Glutamatergic neuron (in vitro differentiated cells): ENCODE measurements at regions not wholly inside any gene's neighbourhood (a gene's known extent, or its start where the extent isn't known, plus 50 kb on each side); places are given as distances from the start of the nearest gene placed in this dataset.

Experiments used
- DNase-seq: peaks from one replicate; pipeline ENCODE4 v3.0.0; 2022
- H3K27ac Mint-ChIP-seq: one replicate; pipeline ENCODE4 v1.8.0; 2020; ENCODE audit warnings: mild to moderate bottlenecking, mixed read lengths, inconsistent platforms; ENCODE audit not compliant: unreplicated experiment
- H3K27me3 Mint-ChIP-seq: one replicate; pipeline ENCODE4 v1.8.0; 2020; ENCODE audit warnings: mild to moderate bottlenecking, moderate library complexity, mixed read lengths, inconsistent platforms; ENCODE audit not compliant: unreplicated experiment
- H3K36me3 Mint-ChIP-seq: one replicate; pipeline ENCODE4 v1.8.0; 2020; ENCODE audit warnings: mild to moderate bottlenecking, mixed read lengths, inconsistent platforms; ENCODE audit not compliant: unreplicated experiment
- H3K4me1 Mint-ChIP-seq: one replicate; pipeline ENCODE4 v1.8.0; 2020; ENCODE audit warnings: mild to moderate bottlenecking, low read depth, mixed read lengths, inconsistent platforms; ENCODE audit not compliant: unreplicated experiment
- H3K4me3 Mint-ChIP-seq: one replicate; pipeline ENCODE4 v1.8.0; 2020; ENCODE audit warnings: mild to moderate bottlenecking, mixed read lengths, inconsistent platforms; ENCODE audit not compliant: unreplicated experiment
- H3K9me3 Mint-ChIP-seq: one replicate; pipeline ENCODE4 v1.8.0; 2020; ENCODE audit warnings: mild to moderate bottlenecking, moderate library complexity, mixed read lengths, inconsistent platforms; ENCODE audit not compliant: unreplicated experiment
- TF ChIP-seq, protein P1 (sequence below): fragments of 200-600 bp; sonication (generic); IDR thresholded peaks from one replicate; pipeline ENCODE4 v1.5.0; 2021; ENCODE audit not compliant: partially characterized antibody, unreplicated experiment

GRCh38 chr5:120017513-120017912 lies 388.2 kb downstream of the FAM170A start:
- no peaks in the 10 kb centered on the region for H3K4me1 Mint-ChIP-seq
- H3K36me3 Mint-ChIP-seq = no peaks in the 10 kb centered on the region
- H3K27ac Mint-ChIP-seq = no peak overlapping the region
- H3K9me3 Mint-ChIP-seq = no peaks in the 10 kb centered on the region
- no peak overlapping the region for H3K4me3 Mint-ChIP-seq
- no peaks in the 10 kb centered on the region for H3K27me3 Mint-ChIP-seq
- DNase-seq = no peak
- TF ChIP-seq, protein P1, sequence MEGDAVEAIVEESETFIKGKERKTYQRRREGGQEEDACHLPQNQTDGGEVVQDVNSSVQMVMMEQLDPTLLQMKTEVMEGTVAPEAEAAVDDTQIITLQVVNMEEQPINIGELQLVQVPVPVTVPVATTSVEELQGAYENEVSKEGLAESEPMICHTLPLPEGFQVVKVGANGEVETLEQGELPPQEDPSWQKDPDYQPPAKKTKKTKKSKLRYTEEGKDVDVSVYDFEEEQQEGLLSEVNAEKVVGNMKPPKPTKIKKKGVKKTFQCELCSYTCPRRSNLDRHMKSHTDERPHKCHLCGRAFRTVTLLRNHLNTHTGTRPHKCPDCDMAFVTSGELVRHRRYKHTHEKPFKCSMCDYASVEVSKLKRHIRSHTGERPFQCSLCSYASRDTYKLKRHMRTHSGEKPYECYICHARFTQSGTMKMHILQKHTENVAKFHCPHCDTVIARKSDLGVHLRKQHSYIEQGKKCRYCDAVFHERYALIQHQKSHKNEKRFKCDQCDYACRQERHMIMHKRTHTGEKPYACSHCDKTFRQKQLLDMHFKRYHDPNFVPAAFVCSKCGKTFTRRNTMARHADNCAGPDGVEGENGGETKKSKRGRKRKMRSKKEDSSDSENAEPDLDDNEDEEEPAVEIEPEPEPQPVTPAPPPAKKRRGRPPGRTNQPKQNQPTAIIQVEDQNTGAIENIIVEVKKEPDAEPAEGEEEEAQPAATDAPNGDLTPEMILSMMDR = no peak

- Mint-ChIP-seq H3K9me3 (no peaks in the 10 kb centered on the region), H3K36me3 (no peaks in the 10 kb centered on the region), H3K4me3 (no peak overlapping the region), H3K4me1 (no peaks in the 10 kb centered on the region), H3K27me3 (peaks cover 2% of the 10 kb centered on the region), H3K27ac (no peak overlapping the region)
- TF ChIP-seq, protein P1 = no peak
- no peak for DNase-seq
Observed at GRCh38 chr5:120035181-120035580, 405.8 kb downstream of the FAM170A start.

- H3K27ac Mint-ChIP-seq = no peak overlapping the region
- no peaks in the 10 kb centered on the region for H3K4me1 Mint-ChIP-seq
- no peak for DNase-seq
- TF ChIP-seq, protein P1 = no peak
- H3K27me3 Mint-ChIP-seq = peaks cover 2% of the 10 kb centered on the region
- peaks cover under 1% of the 10 kb centered on the region for H3K9me3 Mint-ChIP-seq
- H3K4me3 Mint-ChIP-seq = no peak overlapping the region
- H3K36me3 Mint-ChIP-seq = no peaks in the 10 kb centered on the region
Observed at GRCh38 chr5:120035815-120036577, 406.6 kb downstream of the FAM170A start.

GRCh38 chr5:120037451-120037850 lies 408.1 kb downstream of the FAM170A start:
- TF ChIP-seq, protein P1 = no peak
- DNase-seq = no peak
- Mint-ChIP-seq H3K4me3 (no peak overlapping the region), H3K4me1 (no peaks in the 10 kb centered on the region), H3K9me3 (peaks cover 2% of the 10 kb centered on the region), H3K27ac (no peak overlapping the region), H3K36me3 (no peaks in the 10 kb centered on the region), H3K27me3 (peaks cover 2% of the 10 kb centered on the region)

- H3K9me3 Mint-ChIP-seq = peaks cover 2% of the 10 kb centered on the region
- TF ChIP-seq, protein P1 = no peak
- peaks cover 2% of the 10 kb centered on the region for H3K27me3 Mint-ChIP-seq
- H3K4me3 Mint-ChIP-seq = no peak overlapping the region
- no peaks in the 10 kb centered on the region for H3K36me3 Mint-ChIP-seq
- DNase-seq = no peak
- no peaks in the 10 kb centered on the region for H3K4me1 Mint-ChIP-seq
- no peak overlapping the region for H3K27ac Mint-ChIP-seq
Observed at GRCh38 chr5:120039111-120039510, 409.8 kb downstream of the FAM170A start.
